HG03108 (cell line): ENCODE measurements at regions not wholly inside any gene's neighbourhood (a gene's known extent, or its start where the extent isn't known, plus 50 kb on each side); places are given as distances from the start of the nearest gene placed in this dataset.
"Not testable (repeated sequence)": the region's sequence is repeated elsewhere in the genome, so short reads cannot be mapped to it uniquely, and the experiment has no call there.

Source experiments
- ATAC-seq: cut with Tn5 transposase; IDR thresholded peaks from one replicate; pipeline ENCODE4 v1.9.1; 2021; ENCODE audit warnings: moderate library complexity; ENCODE audit not compliant: unreplicated experiment

GRCh38 chr1:172914501-172915144, 136.1 kb downstream of the TNFSF18 start:
- no peak for ATAC-seq

- no peak for ATAC-seq
Measured at GRCh38 chr1:172915271-172915670, 135.5 kb downstream of the TNFSF18 start.

- no peak for ATAC-seq
Measured at GRCh38 chr1:172916116-172916515, 134.6 kb downstream of the TNFSF18 start.

- ATAC-seq = no peak
Measured at GRCh38 chr1:172917972-172918371, 132.8 kb downstream of the TNFSF18 start.

- no peak for ATAC-seq
Measured at GRCh38 chr1:172918478-172918877, 132.3 kb downstream of the TNFSF18 start.

GRCh38 chr1:172926070-172926469, 124.7 kb downstream of the TNFSF18 start:
- ATAC-seq = no peak

- no peak for ATAC-seq
Measured at GRCh38 chr1:172928412-172928811, 122.3 kb downstream of the TNFSF18 start.

GRCh38 chr1:172929006-172929405, 121.7 kb downstream of the TNFSF18 start:
- no peak for ATAC-seq

GRCh38 chr1:172930142-172930541, 120.6 kb downstream of the TNFSF18 start:
- no peak for ATAC-seq

- no peak for ATAC-seq
Measured at GRCh38 chr1:172931340-172931739, 119.4 kb downstream of the TNFSF18 start.

GRCh38 chr1:172931761-172932160, 119.0 kb downstream of the TNFSF18 start:
- no peak for ATAC-seq

- no peak for ATAC-seq
Measured at GRCh38 chr1:172932981-172933380, 117.8 kb downstream of the TNFSF18 start.

- ATAC-seq = no peak
Measured at GRCh38 chr1:172934417-172934762, 116.4 kb downstream of the TNFSF18 start.

- no peak for ATAC-seq
Measured at GRCh38 chr1:172935062-172935592, 115.6 kb downstream of the TNFSF18 start.

- no peak for ATAC-seq
Measured at GRCh38 chr1:172936088-172936645, 114.6 kb downstream of the TNFSF18 start.

- ATAC-seq = no peak
Measured at GRCh38 chr1:172938681-172939080, 112.1 kb downstream of the TNFSF18 start.

- no peak for ATAC-seq
Measured at GRCh38 chr1:172939475-172939874, 111.3 kb downstream of the TNFSF18 start.

- ATAC-seq = no peak
Measured at GRCh38 chr1:172940174-172940855, 110.4 kb downstream of the TNFSF18 start.

- ATAC-seq = no peak
Measured at GRCh38 chr1:172941471-172941870, 109.3 kb downstream of the TNFSF18 start.

- ATAC-seq = no peak
Measured at GRCh38 chr1:172941945-172942344, 108.8 kb downstream of the TNFSF18 start.

- ATAC-seq = not testable (repeated sequence)
Measured at GRCh38 chr1:172943138-172943537, 107.6 kb downstream of the TNFSF18 start.

GRCh38 chr1:172944931-172945330, 105.8 kb downstream of the TNFSF18 start:
- ATAC-seq = no peak
